NCI-H2171 treated with DMSO at 0.1 percent for 48 hours (cell line): ENCODE measurements at regions not wholly inside any gene's neighbourhood (a gene's known extent, or its start where the extent isn't known, plus 50 kb on each side); places are given as distances from the start of the nearest gene placed in this dataset.
A peak's percentile ranks its signal among the peaks of the same experiment; 100 is the strongest.

Experiments
- DNase-seq: peaks from one replicate; lab custom pipeline; 2025; lab: John Stamatoyannopoulos, UW

DNA sequence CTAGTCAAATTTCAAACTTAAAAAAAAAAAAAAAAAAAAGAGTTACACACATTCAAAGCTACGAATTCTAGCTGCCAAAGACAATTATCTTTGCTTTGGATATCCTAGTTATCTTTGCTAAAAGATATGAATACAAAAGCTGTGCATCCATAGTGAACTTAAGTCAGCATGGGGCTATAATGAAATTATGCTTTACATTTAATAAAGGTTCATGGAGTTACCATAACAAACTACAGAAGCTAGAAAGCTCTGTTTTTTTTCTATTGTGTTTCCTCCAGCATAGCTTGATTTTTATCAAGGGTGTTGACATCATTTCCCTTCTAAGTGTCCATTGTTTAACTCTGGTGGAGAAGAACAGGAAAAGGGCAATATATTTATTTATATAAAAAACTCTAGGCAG, 234.1 kb downstream of the ANKRD50 start:
- DNase-seq = no peak

DNA sequence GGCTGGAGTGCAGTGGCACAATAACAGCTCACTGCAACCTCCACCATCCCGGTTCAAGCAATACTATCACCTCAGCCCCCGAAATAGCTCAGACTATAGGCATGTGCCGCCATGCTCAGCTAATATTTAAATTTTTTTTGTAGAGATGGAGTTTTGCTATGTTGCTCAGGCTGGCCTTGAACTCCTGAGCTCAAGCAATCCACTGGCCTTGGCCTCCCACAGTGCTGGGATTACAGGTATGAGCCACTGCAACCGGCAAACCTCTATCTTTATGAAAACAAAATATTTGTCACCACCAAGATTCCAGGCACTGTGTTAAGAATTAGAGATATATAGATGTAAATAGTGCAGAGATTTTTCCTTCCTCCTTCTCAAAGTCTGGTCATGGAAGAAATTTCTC, 232.5 kb downstream of the ANKRD50 start:
- DNase-seq = no peak

DNA sequence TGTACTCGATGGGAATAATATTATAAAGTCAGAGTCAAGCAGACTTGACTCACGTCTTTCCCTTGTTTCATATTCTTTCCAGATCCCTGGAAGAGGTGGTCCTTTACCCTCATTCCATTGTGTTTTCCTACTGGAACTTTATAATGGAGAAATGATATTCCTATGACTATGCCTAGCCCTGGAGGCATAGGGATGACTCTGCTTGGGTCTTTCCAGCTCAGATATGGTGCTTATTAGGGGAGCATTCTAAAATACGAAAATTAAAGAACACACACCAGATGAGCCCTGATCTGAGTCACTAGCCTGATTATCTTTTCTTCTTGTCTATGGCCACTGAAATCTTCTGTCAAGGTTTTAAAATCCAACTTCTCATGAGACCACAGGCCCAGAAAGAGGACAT, 231.4 kb downstream of the ANKRD50 start:
- DNase-seq = no peak

- no peak for DNase-seq
These were observed 229.3 kb downstream of the ANKRD50 start for GRCh38 chr4:124483048-124483906.

DNA sequence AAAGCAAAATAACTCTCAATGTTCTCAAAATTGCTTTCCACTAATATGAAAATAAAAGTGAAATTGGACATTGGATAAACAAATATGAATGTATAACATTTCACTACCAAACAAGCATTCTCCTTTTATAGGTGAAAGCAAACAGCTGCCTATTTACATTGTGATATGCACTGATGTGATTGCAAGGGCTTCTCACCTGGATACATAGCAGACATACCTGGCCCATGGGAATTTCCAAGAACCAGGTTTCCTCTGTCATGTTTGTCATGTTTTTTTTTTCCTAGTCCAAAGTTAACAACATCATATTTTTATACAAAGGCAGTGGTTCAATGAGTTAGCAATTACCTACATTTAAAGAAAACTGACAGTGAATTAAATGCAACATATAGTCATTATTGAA, 228.5 kb downstream of the ANKRD50 start:
- no peak for DNase-seq

- no peak for DNase-seq
These were observed 227.6 kb downstream of the ANKRD50 start for GRCh38 chr4:124484940-124485339.

- DNase-seq = no peak
These were observed 226.1 kb downstream of the ANKRD50 start for GRCh38 chr4:124486423-124486822.

DNA sequence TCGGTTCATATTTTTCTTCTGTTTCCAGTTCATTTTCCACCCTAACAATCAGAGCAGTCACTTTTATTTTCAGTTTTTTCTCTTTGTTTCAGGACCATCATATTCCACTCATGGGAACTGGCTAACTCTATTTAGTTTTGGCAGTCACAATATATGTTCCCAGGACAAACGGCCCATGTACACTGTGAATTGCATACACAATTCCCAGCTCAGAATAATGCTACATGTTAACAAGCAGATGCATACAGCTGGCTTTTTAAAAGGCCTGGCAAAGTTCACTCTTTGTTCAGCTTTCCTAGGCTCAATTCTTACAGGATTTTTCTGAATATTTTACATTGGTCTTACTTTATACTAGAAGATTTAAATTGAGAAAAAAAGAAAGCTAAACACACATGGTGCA, 224.9 kb downstream of the ANKRD50 start:
- DNase-seq = no peak

- peak; percentile 50 for DNase-seq
These were observed 221.0 kb downstream of the ANKRD50 start for GRCh38 chr4:124491361-124492145.

DNA sequence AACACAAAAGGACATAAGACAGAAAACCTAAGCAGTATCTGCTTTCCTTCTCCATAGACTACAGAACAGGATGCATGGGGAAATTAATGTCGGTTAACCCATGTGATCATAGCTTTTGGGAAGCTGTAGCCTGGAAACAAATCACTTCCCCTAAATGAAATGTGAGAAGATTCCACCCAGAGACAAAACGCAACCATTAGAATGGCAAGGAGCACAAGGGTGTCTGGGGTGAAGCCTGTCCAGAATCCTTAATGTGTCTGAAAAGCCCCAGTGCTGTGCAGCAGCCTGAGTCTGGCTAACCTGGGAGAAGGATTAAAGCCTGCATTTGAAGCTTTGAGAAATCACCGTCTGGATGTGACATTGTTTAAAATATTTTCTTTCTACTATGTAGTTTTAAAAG, 213.3 kb downstream of the ANKRD50 start:
- peak; percentile 3 for DNase-seq

GRCh38 chr4:124501576-124501975, 211.0 kb downstream of the ANKRD50 start:
- DNase-seq = no peak

GRCh38 chr4:124504431-124504830, 208.1 kb downstream of the ANKRD50 start:
- peak; percentile 23 for DNase-seq

DNA sequence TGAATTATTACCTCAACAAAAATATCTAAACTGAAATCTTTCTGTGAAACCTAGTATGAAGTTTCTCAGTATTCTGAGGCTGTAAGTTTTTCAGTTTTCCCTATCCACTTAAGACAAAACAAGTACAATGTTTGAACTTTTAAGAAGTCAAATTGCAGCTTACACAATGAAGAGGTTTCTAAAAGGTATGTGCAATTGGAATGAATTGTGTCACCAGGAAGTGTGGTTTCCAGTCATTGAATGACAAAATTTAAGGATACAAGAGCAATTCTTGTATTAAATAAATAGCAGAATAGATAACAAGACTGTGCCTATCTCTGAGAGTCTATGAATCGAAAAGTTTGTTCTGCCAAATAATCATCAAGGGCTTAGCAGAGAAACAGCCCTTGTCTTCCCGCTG, 207.3 kb downstream of the ANKRD50 start:
- DNase-seq = no peak

DNA sequence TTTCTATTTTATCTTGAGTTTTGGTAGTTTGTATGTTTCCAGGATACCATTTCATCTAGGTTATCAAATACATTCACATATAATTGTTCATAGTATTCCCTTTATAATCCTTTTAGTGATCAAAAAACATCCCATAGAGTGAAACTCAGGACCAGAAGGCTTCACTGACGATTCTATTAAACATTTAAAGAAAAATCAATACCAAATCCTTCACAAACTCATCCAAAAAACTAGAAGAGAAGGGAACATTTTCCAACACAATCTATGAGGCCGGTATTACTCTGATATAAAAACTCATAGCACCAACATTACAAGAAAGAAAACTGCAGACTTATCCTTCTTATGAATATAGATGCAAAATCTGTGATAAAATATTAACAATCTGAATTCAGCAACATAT, 203.4 kb downstream of the ANKRD50 start:
- DNase-seq = no peak

GRCh38 chr4:124514588-124514987, 197.9 kb downstream of the ANKRD50 start:
- no peak for DNase-seq

GRCh38 chr4:124515591-124515990, 196.9 kb downstream of the ANKRD50 start:
- DNase-seq = no peak

DNA sequence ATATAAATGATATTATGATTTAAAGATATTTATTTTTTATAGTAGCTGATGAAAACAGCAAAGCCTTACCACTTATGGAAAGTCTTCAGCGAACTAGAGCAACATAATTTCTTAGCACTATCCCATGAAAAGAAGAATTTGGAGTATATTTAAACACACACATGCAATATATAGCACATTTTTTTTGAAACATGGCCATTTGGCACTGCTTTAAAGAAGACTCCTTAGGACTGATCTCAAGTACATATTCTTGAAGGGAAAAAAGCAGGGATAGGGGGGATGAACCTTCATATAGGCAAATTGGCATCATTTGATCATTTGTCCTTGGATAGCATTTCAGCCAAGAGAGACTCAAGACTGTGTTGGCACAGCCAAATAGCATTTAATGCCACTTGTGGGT, 193.3 kb downstream of the ANKRD50 start:
- no peak for DNase-seq

DNA sequence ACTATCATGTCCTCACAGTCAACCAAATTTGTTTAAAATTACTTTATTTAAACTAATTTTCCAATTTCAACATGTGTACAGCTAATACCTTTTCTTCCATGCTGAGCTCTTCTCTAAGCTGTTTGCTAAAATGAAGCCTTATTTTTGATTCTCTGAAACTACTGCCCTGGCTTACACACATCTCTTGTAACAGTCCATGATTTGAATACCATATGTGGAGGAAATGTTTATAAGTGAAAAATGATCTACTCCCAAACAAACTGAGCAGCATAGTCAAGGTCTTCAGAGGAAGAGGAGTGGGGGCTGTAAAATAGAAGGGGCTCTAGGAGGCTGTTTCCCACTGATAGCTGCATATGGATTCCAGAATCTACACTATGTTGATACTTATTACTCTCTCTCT, 188.7 kb downstream of the ANKRD50 start:
- DNase-seq = no peak

- DNase-seq = no peak
These were observed 187.0 kb downstream of the ANKRD50 start for GRCh38 chr4:124525524-124525923.

GRCh38 chr4:124526331-124526730, 186.2 kb downstream of the ANKRD50 start:
- no peak for DNase-seq

DNA sequence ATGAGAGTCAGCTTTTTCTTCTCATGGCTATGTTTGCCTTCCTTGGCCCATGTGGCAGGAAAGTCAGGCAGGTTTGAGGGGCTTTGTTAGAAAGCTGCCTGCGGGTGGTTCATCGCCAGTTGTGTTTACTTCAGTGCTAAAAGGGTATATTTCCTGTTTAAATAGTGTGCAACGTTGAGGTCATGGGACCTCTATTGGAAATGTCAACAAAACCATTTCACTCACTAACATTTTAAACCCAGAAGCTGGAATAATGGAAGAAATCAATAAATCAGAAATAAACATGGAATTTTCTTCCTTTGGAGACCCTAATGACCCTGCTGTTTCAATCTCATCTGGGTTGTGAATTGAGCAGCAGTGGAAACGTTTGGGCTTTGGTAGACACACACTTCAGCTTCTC, 185.8 kb downstream of the ANKRD50 start:
- DNase-seq = no peak

DNA sequence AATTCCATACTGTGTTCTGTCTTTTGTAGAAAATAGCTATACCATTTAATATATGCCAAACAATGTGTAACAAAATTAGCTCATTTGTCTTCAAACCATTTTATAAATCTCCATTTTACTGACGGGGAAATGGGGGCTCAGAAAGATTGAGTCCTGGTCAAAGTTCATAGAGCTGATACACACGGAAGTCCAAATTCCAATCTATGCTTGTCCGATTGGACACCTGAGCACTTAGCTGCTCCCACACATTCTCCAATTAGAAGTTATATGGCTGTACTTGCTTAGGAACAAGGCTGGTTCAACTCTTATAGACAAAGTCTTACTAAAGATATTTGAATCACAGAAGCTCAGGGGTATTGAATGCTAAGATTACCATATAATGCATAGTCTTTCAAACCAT, 185.2 kb downstream of the ANKRD50 start:
- DNase-seq = no peak

- DNase-seq = no peak
These were observed 183.4 kb downstream of the ANKRD50 start for GRCh38 chr4:124529131-124529530.
